ENCODE measurements at regions not wholly inside any gene's neighbourhood (a gene's known extent, or its start where the extent isn't known, plus 50 kb on each side); places are given as distances from the start of the nearest gene placed in this dataset.
"Not testable (repeated sequence)": the region's sequence is repeated elsewhere in the genome, so short reads cannot be mapped to it uniquely, and the experiment has no call there.

GRCh38 chrX:52263417-52263816 is 78.7 kb downstream of the MAGED4 start:
- no peak overlapping the region for H3K4me3 ChIP-seq (ENCODE audit: low read depth, low read length, poor library complexity, severe bottlenecking)
- no peak for DNase-seq (ENCODE audit: low spot score)
- no peak overlapping the region for H3K27ac ChIP-seq (ENCODE audit: low read depth, low read length, poor library complexity, severe bottlenecking)
- H3K9me3 ChIP-seq (ENCODE audit: low read depth, low read length, poor library complexity, severe bottlenecking): no peaks in the 10 kb centered on the region
- H3K36me3 ChIP-seq (ENCODE audit: insufficient read depth, low read length, poor library complexity, severe bottlenecking): no peaks in the 10 kb centered on the region
- H3K27me3 ChIP-seq (replicated peaks; ENCODE audit: insufficient read depth, low read depth, low read length, poor library complexity): no peaks in the 10 kb centered on the region
- intact Hi-C loops (cut with micrococcal nuclease; ENCODE audit: unreplicated experiment): loop anchor here (10.0 kb wide), 1 partner anchor 649 kb away; the partner anchor contains the start of gene CENPVL3
- no TSS peak for BruUV-seq (replicated peaks)
- ChIA-PET CTCF (no interaction called here), POLR2A (ENCODE audit: low non-redundant PET) (no interaction called here)
- peaks cover 28% of the 10 kb centered on the region for H3K4me1 ChIP-seq (ENCODE audit: insufficient read depth, low read length, poor library complexity, severe bottlenecking)
- TF ChIP-seq EZH2 (IDR thresholded peaks at IDR 0.05; ENCODE audit: borderline replicate concordance, low read depth, low read length, poor library complexity, severe bottlenecking) (no peak), CTCF (conservative IDR thresholded peaks at IDR 0.05; ENCODE audit: low read depth, low read length) (no peak)

DNA sequence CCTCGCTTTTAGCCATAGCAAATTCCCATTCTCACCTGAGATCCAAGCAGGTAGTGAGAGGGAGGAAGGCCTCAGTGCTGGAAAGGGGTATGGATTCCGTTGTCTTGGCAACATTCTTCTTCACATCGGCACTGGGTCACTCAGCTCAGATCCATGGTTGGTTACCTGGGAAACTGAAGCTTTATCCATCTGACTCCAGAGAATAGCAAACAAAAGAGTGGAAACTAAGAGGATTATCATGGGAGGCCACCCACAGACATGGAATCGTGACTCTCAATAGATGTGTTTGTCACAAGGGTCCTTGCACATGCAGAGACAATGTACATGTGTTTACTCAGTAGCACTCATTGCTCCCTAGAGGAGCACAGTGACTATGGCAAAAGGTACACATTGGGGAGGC is 81.0 kb downstream of the MAGED4 start:
- H3K9me3 ChIP-seq (ENCODE audit: low read depth, low read length, poor library complexity, severe bottlenecking): no peaks in the 10 kb centered on the region
- no peak overlapping the region for H3K4me3 ChIP-seq (ENCODE audit: low read depth, low read length, poor library complexity, severe bottlenecking)
- peaks cover 28% of the 10 kb centered on the region for H3K4me1 ChIP-seq (ENCODE audit: insufficient read depth, low read length, poor library complexity, severe bottlenecking)
- POLR2A ChIA-PET (ENCODE audit: low non-redundant PET): interaction anchor here (0.8 kb wide), 1 partner anchor 371 kb away, joined by 3 read pairs; no protein-coding TSS in a partner anchor
- intact Hi-C loops (cut with micrococcal nuclease; ENCODE audit: unreplicated experiment): loop anchor here (10.0 kb wide), 1 partner anchor 651 kb away; the partner anchor contains the start of gene CENPVL3
- H3K36me3 ChIP-seq (ENCODE audit: insufficient read depth, low read length, poor library complexity, severe bottlenecking): no peaks in the 10 kb centered on the region
- CTCF ChIA-PET: no interaction called here
- DNase-seq (ENCODE audit: low spot score): no peak
- no peak overlapping the region for H3K27ac ChIP-seq (ENCODE audit: low read depth, low read length, poor library complexity, severe bottlenecking)
- no peaks in the 10 kb centered on the region for H3K27me3 ChIP-seq (replicated peaks; ENCODE audit: insufficient read depth, low read depth, low read length, poor library complexity)
- no TSS peak for BruUV-seq (replicated peaks)
- TF ChIP-seq EZH2 (IDR thresholded peaks at IDR 0.05; ENCODE audit: borderline replicate concordance, low read depth, low read length, poor library complexity, severe bottlenecking): no peak
- TF ChIP-seq CTCF (conservative IDR thresholded peaks at IDR 0.05; ENCODE audit: low read depth, low read length): no peak

- DNase-seq (ENCODE audit: low spot score); H3K9me3 ChIP-seq (ENCODE audit: low read depth, low read length, poor library complexity, severe bottlenecking); POLR2A ChIA-PET (ENCODE audit: low non-redundant PET); BruUV-seq (replicated peaks); CTCF ChIA-PET; H3K36me3 ChIP-seq (ENCODE audit: insufficient read depth, low read length, poor library complexity, severe bottlenecking); H3K27ac ChIP-seq (ENCODE audit: low read depth, low read length, poor library complexity, severe bottlenecking); H3K27me3 ChIP-seq (replicated peaks; ENCODE audit: insufficient read depth, low read depth, low read length, poor library complexity); H3K4me3 ChIP-seq (ENCODE audit: low read depth, low read length, poor library complexity, severe bottlenecking): not testable (repeated sequence)
- intact Hi-C loops (cut with micrococcal nuclease; ENCODE audit: unreplicated experiment): loop anchor here (10.0 kb wide), 1 partner anchor 654 kb away; the partner anchor contains the start of gene CENPVL3
- peaks cover 14% of the 10 kb centered on the region for H3K4me1 ChIP-seq (ENCODE audit: insufficient read depth, low read length, poor library complexity, severe bottlenecking)
Measured at GRCh38 chrX:52268502-52268901, 83.8 kb downstream of the MAGED4 start.

DNA sequence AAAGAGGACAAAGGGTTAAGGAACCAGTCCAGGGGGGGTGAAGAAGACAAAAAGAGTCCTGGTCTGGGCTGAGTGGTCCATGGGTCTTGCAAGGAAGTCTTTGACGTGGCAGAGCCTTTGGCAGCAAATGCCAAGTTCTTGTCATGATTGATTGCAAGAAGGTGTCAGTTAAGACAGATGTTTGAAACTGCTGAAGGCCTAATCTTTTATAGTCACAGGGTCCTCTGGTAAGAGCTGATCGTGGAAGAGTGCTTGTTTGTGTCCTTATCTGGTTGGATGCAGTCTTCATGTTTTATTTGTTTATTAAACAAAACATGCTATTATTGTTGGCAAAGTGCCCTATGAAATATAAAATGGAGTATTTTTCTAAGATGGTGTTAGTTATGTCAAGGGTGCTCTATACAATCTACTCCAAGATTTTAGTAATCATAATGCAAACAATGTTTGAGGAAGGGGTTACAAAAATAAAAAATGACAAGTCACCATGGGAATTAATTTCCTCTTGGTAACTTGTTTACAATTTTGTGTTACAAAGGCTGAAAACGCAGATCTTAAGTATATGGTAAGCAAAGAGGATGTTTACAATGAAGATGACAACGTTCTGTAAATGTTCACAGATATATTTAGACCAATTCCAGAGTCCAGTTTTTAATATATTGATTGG is 85.9 kb downstream of the MAGED4 start:
- ChIA-PET POLR2A (ENCODE audit: low non-redundant PET) (interaction anchor here (0.6 kb wide), 1 partner anchor 386 kb away, joined by 5 read pairs; no protein-coding TSS in a partner anchor), CTCF (no interaction called here)
- no peaks in the 10 kb centered on the region for H3K36me3 ChIP-seq (ENCODE audit: insufficient read depth, low read length, poor library complexity, severe bottlenecking)
- H3K9me3 ChIP-seq (ENCODE audit: low read depth, low read length, poor library complexity, severe bottlenecking): no peaks in the 10 kb centered on the region
- peaks cover 13% of the 10 kb centered on the region for H3K4me1 ChIP-seq (ENCODE audit: insufficient read depth, low read length, poor library complexity, severe bottlenecking)
- H3K4me3 ChIP-seq (ENCODE audit: low read depth, low read length, poor library complexity, severe bottlenecking): no peak overlapping the region
- TF ChIP-seq EZH2 (IDR thresholded peaks at IDR 0.05; ENCODE audit: borderline replicate concordance, low read depth, low read length, poor library complexity, severe bottlenecking): no peak
- no peak for TF ChIP-seq CTCF (conservative IDR thresholded peaks at IDR 0.05; ENCODE audit: low read depth, low read length)
- H3K27ac ChIP-seq (ENCODE audit: low read depth, low read length, poor library complexity, severe bottlenecking): no peak overlapping the region
- DNase-seq (ENCODE audit: low spot score): no peak
- BruUV-seq (replicated peaks): no TSS peak
- intact Hi-C loops (cut with micrococcal nuclease; ENCODE audit: unreplicated experiment): loop anchor here (10.0 kb wide), 1 partner anchor 84 kb away; no protein-coding TSS in a partner anchor
- no peaks in the 10 kb centered on the region for H3K27me3 ChIP-seq (replicated peaks; ENCODE audit: insufficient read depth, low read depth, low read length, poor library complexity)

Data from A673 (cell line).